ENCODE measurements at regions not wholly inside any gene's neighbourhood (a gene's known extent, or its start where the extent isn't known, plus 50 kb on each side); places are given as distances from the start of the nearest gene placed in this dataset.
"Not testable (repeated sequence)": the region's sequence is repeated elsewhere in the genome, so short reads cannot be mapped to it uniquely, and the experiment has no call there.

DNA sequence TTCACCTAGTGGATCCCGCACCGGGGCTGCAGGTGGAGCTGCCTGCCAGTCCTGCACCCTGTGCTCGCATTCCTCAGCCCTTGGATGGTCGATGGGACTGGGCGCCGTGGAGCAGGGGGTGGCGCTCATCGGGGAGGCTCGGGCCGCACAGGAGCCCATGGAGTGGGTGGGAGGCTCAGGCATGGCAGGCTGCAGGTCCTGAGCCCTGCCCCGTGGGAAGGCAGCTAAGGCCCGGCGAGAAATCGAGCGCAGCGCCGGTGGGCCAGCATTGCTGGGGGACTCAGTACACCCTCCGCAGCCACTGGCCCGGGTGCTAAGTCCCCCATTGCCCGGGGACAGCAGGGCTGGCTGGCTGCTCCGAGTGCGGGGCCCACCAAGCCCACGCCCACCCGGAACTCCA, 52.6 kb downstream of the SLC41A2 start:
- TF ChIP-seq EZH2 (IDR thresholded peaks at IDR 0.05; ENCODE audit: insufficient read depth, poor library complexity, severe bottlenecking); EZH2phosphoT487 (IDR thresholded peaks at IDR 0.05; ENCODE audit: insufficient read depth, low read depth): not testable (repeated sequence)

Data from GM23248 (cell line).